HepG2 (cell line): ENCODE measurements at regions not wholly inside any gene's neighbourhood (a gene's known extent, or its start where the extent isn't known, plus 50 kb on each side); places are given as distances from the start of the nearest gene placed in this dataset.

Source experiments
- ARNT2 ChIP-seq: sonication (generic); formaldehyde crosslinking; IDR thresholded peaks from 2 replicates; pipeline ENCODE4 v1.8.0; 2022; ENCODE audit warnings: mild to moderate bottlenecking, low read depth, missing genetic modification reagents, moderate library complexity
- ELK4 ChIP-seq: sonication (generic); formaldehyde crosslinking; IDR thresholded peaks from 2 replicates; pipeline ENCODE4 v1.9.0; 2021; ENCODE audit warnings: missing genetic modification reagents, borderline replicate concordance
- IRF2 ChIP-seq: IDR thresholded peaks from 2 replicates; pipeline ENCODE4 v1.6.1; 2018; ENCODE audit warnings: missing genetic modification reagents, missing compliant biosample characterization
- NFYB ChIP-seq: sonication (generic); formaldehyde crosslinking; IDR thresholded peaks from 2 replicates; pipeline ENCODE4 v1.4.0; 2020; ENCODE audit warnings: missing genetic modification reagents
- NR3C1 ChIP-seq: sonication (generic); formaldehyde crosslinking; IDR thresholded peaks from 2 replicates; pipeline ENCODE4 v1.4.0; 2020; ENCODE audit warnings: missing genetic modification reagents
- ZNF101 ChIP-seq: sonication (generic); formaldehyde crosslinking; IDR thresholded peaks from 2 replicates; pipeline ENCODE4 v1.4.0; 2020; ENCODE audit warnings: mild to moderate bottlenecking, low read depth, missing genetic modification reagents, borderline replicate concordance
- ZNF275 ChIP-seq: sonication (generic); formaldehyde crosslinking; IDR thresholded peaks from 2 replicates; pipeline ENCODE4 v1.8.0; 2022; ENCODE audit warnings: missing genetic modification reagents, mild to moderate bottlenecking, inconsistent platforms, borderline replicate concordance
- ZNF407 ChIP-seq: sonication (generic); formaldehyde crosslinking; IDR thresholded peaks from one replicate; pipeline ENCODE4 v1.5.1; 2020; ENCODE audit warnings: mild to moderate bottlenecking, missing genetic modification reagents; ENCODE audit errors: not compliant biosample characterization
- ZNF543 ChIP-seq: sonication (generic); formaldehyde crosslinking; IDR thresholded peaks from 2 replicates; pipeline ENCODE4 v1.4.0; 2020; ENCODE audit warnings: mild to moderate bottlenecking, missing genetic modification reagents
- ZNF75D ChIP-seq: sonication (generic); formaldehyde crosslinking; IDR thresholded peaks from 2 replicates; pipeline ENCODE4 v1.8.1; 2023; ENCODE audit warnings: missing genetic modification reagents, mild to moderate bottlenecking, borderline replicate concordance
- TF ChIP-seq, protein P1 (sequence below): sonication (generic); formaldehyde crosslinking; IDR thresholded peaks from 2 replicates; pipeline ENCODE4 v1.4.0; 2020; ENCODE audit warnings: missing genetic modification reagents

GRCh38 chr2:67057901-67058703 is 339.0 kb upstream of the ETAA1 start (continued):
- TF ChIP-seq ZNF407 (CRISPR knock-in tag) (no peak), NFYB (CRISPR knock-in tag) (no peak), IRF2 (CRISPR knock-in tag) (peak; percentile 59; the same call in 1 of the 2 replicates), ELK4 (CRISPR knock-in tag) (no peak), ZNF75D (CRISPR knock-in tag) (no peak), ZNF543 (CRISPR knock-in tag) (no peak), NR3C1 (CRISPR knock-in tag) (no peak), ARNT2 (CRISPR knock-in tag) (no peak), ZNF275 (CRISPR knock-in tag) (no peak), ZNF101 (CRISPR knock-in tag) (no peak)
- TF ChIP-seq, protein P1, sequence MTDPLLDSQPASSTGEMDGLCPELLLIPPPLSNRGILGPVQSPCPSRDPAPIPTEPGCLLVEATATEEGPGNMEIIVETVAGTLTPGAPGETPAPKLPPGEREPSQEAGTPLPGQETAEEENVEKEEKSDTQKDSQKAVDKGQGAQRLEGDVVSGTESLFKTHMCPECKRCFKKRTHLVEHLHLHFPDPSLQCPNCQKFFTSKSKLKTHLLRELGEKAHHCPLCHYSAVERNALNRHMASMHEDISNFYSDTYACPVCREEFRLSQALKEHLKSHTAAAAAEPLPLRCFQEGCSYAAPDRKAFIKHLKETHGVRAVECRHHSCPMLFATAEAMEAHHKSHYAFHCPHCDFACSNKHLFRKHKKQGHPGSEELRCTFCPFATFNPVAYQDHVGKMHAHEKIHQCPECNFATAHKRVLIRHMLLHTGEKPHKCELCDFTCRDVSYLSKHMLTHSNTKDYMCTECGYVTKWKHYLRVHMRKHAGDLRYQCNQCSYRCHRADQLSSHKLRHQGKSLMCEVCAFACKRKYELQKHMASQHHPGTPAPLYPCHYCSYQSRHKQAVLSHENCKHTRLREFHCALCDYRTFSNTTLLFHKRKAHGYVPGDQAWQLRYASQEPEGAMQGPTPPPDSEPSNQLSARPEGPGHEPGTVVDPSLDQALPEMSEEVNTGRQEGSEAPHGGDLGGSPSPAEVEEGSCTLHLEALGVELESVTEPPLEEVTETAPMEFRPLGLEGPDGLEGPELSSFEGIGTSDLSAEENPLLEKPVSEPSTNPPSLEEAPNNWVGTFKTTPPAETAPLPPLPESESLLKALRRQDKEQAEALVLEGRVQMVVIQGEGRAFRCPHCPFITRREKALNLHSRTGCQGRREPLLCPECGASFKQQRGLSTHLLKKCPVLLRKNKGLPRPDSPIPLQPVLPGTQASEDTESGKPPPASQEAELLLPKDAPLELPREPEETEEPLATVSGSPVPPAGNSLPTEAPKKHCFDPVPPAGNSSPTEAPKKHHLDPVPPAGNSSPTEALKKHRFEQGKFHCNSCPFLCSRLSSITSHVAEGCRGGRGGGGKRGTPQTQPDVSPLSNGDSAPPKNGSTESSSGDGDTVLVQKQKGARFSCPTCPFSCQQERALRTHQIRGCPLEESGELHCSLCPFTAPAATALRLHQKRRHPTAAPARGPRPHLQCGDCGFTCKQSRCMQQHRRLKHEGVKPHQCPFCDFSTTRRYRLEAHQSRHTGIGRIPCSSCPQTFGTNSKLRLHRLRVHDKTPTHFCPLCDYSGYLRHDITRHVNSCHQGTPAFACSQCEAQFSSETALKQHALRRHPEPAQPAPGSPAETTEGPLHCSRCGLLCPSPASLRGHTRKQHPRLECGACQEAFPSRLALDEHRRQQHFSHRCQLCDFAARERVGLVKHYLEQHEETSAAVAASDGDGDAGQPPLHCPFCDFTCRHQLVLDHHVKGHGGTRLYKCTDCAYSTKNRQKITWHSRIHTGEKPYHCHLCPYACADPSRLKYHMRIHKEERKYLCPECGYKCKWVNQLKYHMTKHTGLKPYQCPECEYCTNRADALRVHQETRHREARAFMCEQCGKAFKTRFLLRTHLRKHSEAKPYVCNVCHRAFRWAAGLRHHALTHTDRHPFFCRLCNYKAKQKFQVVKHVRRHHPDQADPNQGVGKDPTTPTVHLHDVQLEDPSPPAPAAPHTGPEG (CRISPR knock-in tag), result no peak
